GM18868 (cell line): ENCODE measurements at regions not wholly inside any gene's neighbourhood (a gene's known extent, or its start where the extent isn't known, plus 50 kb on each side); places are given as distances from the start of the nearest gene placed in this dataset.
A peak's percentile ranks its signal among the peaks of the same experiment; 100 is the strongest.
"Not testable (repeated sequence)": the region's sequence is repeated elsewhere in the genome, so short reads cannot be mapped to it uniquely, and the experiment has no call there.

Experiments
- ATAC-seq: cut with Tn5 transposase; IDR thresholded peaks from one replicate; pipeline ENCODE4 v1.9.1; 2021; ENCODE audit warnings: mild to moderate bottlenecking, moderate library complexity; ENCODE audit not compliant: unreplicated experiment

- ATAC-seq: no peak
These were observed 279.8 kb downstream of the DUSP6 start for GRCh38 chr12:89072294-89073026.

- no peak for ATAC-seq
These were observed 281.7 kb downstream of the DUSP6 start for GRCh38 chr12:89070603-89071002.

DNA sequence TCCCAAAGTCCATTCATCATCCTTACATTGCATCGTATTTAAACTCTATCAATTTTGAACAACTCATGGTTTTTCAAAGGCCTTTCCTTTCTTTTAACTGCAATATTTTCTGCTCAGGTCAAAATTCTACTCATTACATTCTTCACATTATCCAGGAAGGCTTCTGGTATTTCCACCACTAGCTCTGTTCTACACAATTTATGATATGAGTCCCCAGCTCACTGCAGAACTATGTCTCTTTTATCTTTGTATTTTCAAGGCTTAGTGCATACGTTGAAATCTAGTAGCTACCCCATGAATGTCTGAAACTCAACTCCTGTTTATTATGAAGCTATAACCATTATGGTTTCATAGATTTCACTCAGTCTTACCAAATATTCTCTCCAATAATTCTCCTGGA lies 282.9 kb downstream of the DUSP6 start:
- ATAC-seq: no peak

DNA sequence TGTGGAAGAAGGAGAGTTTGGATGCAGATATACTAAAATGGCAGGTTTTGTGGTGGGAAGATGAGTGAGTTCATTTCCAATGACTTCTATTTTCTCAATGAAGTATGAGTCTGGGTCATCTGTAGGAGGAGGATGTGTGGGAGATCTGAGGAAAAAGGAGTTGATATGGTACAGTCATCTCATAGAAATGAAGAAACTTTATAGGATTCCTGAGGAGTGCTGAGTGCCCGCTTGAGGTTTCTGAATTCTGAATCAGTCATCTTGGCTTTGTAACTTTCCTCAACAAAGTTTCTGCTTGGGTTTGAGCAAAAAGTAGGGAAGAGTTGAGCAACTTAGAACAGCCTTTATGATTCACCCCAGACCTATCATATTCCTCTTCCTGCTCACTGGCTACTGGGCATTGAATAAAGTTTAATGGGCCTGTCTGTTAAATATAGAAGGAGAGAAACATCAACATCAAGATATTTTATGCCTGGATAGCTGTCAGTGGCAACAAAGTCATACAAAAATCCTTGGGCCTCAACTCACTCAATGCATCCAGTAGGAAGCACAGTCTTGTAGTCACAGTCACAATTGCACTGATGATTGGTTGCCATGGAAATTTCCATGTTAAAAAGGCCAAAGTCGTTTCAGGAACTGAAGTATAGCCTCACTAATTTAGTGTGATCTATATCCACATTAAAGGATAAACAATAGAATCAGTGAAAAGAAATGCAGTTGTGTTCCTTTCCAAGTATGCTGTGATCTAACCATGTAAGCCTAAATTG lies 284.7 kb downstream of the DUSP6 start:
- ATAC-seq: no peak

- no peak for ATAC-seq
These were observed 287.5 kb downstream of the DUSP6 start for GRCh38 chr12:89064780-89065179.

GRCh38 chr12:89064151-89064550 lies 288.1 kb downstream of the DUSP6 start:
- no peak for ATAC-seq

- no peak for ATAC-seq
These were observed 289.3 kb downstream of the DUSP6 start for GRCh38 chr12:89062996-89063395.

DNA sequence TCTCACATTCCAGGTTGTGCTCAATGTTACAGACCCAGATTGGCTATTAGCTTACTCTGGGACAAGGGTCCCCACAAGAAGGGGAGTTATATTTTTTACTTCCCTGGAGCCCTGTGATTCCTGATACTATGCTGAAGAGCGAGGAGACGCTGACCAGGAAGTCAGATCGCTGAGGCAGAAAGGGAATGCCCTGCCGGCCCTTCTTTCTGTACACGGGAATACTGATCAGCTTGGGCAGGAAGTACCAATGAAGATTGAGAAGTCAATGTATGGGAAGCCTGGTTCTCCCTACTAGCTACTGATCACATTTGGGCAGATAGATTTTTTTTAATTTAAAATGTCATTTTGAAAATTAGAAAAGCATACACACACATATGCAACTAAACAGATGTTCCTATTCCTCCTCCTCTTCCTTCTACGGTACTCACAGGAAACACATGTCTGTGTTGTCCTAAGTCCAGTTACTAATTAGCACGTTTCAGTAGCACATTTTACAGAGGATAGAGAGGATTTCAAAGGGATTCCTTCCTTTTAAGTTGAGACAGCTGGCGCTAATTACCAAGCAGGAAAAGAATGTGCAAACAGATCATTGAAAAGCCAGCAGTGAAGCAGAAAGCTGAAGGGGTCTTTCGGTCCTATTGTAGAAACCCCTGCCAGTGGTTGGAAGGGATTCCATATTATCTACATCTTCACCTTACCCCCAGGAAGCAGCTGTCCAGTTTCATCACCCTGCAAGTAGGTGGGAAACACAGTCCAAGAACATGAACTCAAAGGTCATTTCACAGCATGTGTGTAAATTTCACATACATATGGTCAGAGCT lies 292.4 kb downstream of the DUSP6 start:
- ATAC-seq: no peak

GRCh38 chr12:89059056-89059455 lies 293.2 kb downstream of the DUSP6 start:
- ATAC-seq: no peak

- no peak for ATAC-seq
These were observed 293.9 kb downstream of the DUSP6 start for GRCh38 chr12:89058402-89058801.

GRCh38 chr12:89053817-89054216 lies 298.5 kb downstream of the DUSP6 start:
- not testable (repeated sequence) for ATAC-seq

GRCh38 chr12:89051065-89051677 lies 301.1 kb downstream of the DUSP6 start:
- peak; percentile 90 for ATAC-seq

DNA sequence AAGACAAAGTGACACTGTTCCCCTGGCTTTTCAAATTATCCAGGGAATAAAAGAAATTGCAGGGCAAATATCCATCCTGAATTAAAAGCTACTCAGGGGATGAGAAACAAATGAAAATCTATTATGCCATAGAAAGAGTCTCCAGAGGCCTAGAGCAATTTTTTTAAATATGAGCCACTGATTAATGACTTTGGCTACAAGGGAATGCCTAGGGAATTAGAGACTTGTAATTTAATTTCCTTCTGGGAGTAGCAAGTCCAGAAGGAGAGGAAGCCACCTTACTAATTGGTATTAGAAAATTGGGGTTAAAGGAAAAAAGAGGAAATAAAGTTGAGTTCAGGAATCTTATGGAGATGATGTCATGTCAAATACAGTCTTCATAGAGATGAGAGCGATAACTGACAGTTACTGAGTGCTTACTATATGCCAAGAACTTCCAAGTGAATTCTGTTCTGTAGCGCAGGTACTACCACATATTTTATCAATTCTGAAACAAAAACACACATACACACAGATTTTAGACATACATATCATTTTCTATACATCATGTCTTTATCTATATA lies 304.4 kb downstream of the DUSP6 start:
- no peak for ATAC-seq

DNA sequence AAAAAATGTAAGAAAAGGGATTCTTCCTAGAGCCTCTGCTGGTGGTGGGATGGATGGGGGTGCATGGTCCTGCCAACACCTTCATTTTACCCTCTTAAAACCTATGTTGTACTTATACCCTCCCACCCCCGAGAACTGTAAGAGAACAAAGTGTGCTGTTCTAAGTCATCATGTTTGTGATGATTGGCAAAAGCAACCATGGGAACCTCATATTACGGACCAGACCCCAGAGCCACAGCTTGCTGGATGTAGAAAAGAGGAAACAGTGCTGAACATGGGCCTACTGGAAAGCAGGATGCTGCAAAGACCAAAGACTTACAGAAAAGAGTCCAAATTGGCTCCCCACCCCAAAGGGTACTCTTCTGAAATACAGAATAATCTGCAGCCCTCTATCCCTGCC lies 311.2 kb downstream of the DUSP6 start:
- ATAC-seq: no peak

- peak; percentile 96 for ATAC-seq
These were observed 311.9 kb downstream of the DUSP6 start for GRCh38 chr12:89040146-89040964.

GRCh38 chr12:89038831-89039512 lies 313.3 kb downstream of the DUSP6 start:
- peak; percentile 52 for ATAC-seq

DNA sequence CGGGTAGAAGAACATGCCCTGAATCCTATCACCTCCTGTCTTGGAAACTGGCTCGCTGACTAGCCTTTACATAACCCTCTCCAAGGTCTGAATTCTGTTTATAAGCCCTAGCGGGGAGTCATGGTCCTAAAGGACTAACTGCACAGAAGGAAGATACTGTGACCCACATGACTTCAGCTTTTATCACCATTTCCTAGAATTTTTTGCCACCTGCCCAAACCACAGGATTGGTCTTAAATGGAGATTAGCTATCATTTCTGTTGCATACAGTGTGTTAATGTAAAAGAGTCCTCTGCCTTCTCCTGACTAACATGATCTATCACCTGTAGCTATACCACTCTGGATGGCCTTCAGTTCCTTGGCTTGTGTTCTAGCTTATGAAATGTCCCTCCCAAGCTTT lies 319.2 kb downstream of the DUSP6 start:
- ATAC-seq: no peak

- ATAC-seq: no peak
These were observed 322.3 kb downstream of the DUSP6 start for GRCh38 chr12:89029961-89030360.

DNA sequence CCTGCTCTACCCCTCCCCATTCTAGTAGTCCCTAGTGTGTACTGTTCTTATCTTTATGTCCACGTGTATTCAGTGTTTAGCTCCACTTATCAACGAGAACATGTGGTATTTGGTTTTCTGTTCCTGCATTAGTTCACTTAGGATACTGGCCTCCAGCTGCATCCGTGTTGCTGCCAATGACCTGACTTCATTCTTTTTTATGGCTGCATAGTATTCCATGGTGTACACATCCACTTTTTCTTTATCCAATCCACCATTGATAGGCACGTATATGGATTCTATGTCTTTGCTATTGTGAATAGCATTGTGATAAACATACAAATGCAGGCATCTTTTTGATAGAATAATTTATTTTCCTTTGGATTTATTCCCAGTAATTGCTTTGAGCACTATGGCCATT lies 327.7 kb downstream of the DUSP6 start:
- no peak for ATAC-seq
